CD4-positive, alpha-beta memory T cell (primary cell): ENCODE measurements at regions not wholly inside any gene's neighbourhood (a gene's known extent, or its start where the extent isn't known, plus 50 kb on each side); places are given as distances from the start of the nearest gene placed in this dataset.

ENCODE experiments used
- CTCF ChIA-PET: fragments of 350-600 bp; sonication (Branson Sonifier 250); formaldehyde crosslinking; loops from one replicate; lab custom pipeline; 2021; ENCODE audit warnings: inconsistent platforms; ENCODE audit not compliant: partially characterized antibody; lab: Charles Lee
- POLR2A ChIA-PET: fragments of 350-600 bp; sonication (Branson Sonifier 250); formaldehyde crosslinking; loops from one replicate; lab custom pipeline; 2021; ENCODE audit not compliant: partially characterized antibody; lab: Charles Lee
- DNase-seq, 5 donors: peaks; one replicate each; pipeline versions ENCODE4 v3.0.0 to v3.0.0-alpha.2; 2020 to 2022; ENCODE audit warnings: mixed read lengths in 1 of 5
- H3K27ac ChIP-seq: one replicate; pipeline ENCODE4 v1.7.0; 2013; ENCODE audit warnings: low read depth, low read length
- H3K27me3 ChIP-seq: 2 replicates; pipeline ENCODE4 v1.7.0; 2013; ENCODE audit warnings: mild to moderate bottlenecking, low read length, moderate library complexity; ENCODE audit not compliant: insufficient read depth
- H3K36me3 ChIP-seq: 2 replicates; pipeline ENCODE4 v1.7.0; 2013; ENCODE audit warnings: mild to moderate bottlenecking, low read length, moderate library complexity; ENCODE audit not compliant: insufficient read depth
- H3K4me1 ChIP-seq: 2 replicates; pipeline ENCODE4 v1.7.0; 2013; ENCODE audit warnings: mild to moderate bottlenecking, low read length, moderate library complexity; ENCODE audit not compliant: insufficient read depth
- H3K4me3 ChIP-seq, 2 donors: one replicate each; pipeline ENCODE4 v1.7.0; 2013; ENCODE audit warnings: low read length in 2 of 2, mild to moderate bottlenecking in 1 of 2
- H3K9me3 ChIP-seq, 2 donors: one replicate each; pipeline ENCODE4 v1.7.0; 2013; ENCODE audit warnings: low read length in 2 of 2, control low read depth in 1 of 2; ENCODE audit not compliant: control insufficient read depth in 1 of 2
- H3K27ac Mint-ChIP-seq, 7 donors: one replicate each; pipeline ENCODE4 v1.8.0; 2020 to 2021; ENCODE audit warnings: mixed read lengths in 7 of 7, mild to moderate bottlenecking in 6 of 7, inconsistent platforms in 3 of 7, moderate library complexity in 3 of 7
- H3K27me3 Mint-ChIP-seq, 2 donors: one replicate each; pipeline ENCODE4 v1.8.0; 2020 to 2021; ENCODE audit warnings: mixed read lengths in 2 of 2
- H3K36me3 Mint-ChIP-seq, 2 donors: one replicate each; pipeline ENCODE4 v1.8.0; 2020 to 2021; ENCODE audit warnings: mixed read lengths in 2 of 2, inconsistent platforms in 1 of 2, mild to moderate bottlenecking in 1 of 2
- H3K4me1 Mint-ChIP-seq, 4 donors: one replicate each; pipeline ENCODE4 v1.8.0; 2020 to 2021; ENCODE audit warnings: mixed read lengths in 4 of 4, mild to moderate bottlenecking in 1 of 4
- H3K4me3 Mint-ChIP-seq, 8 donors: one replicate each; pipeline ENCODE4 v1.8.0; 2020 to 2021; ENCODE audit warnings: mixed read lengths in 8 of 8, mild to moderate bottlenecking in 7 of 8, moderate library complexity in 6 of 8, inconsistent platforms in 3 of 8
- H3K9me3 Mint-ChIP-seq, 8 donors: one replicate each; pipeline ENCODE4 v1.8.0; 2020 to 2021; ENCODE audit warnings: mixed read lengths in 8 of 8, mild to moderate bottlenecking in 5 of 8, inconsistent platforms in 3 of 8, moderate library complexity in 1 of 8
- intact Hi-C: fragments of 100-400 bp; cut with micrococcal nuclease; formaldehyde crosslinking; loops from one replicate; pipeline ENCODE4 v1.15.1; 2023

DNA sequence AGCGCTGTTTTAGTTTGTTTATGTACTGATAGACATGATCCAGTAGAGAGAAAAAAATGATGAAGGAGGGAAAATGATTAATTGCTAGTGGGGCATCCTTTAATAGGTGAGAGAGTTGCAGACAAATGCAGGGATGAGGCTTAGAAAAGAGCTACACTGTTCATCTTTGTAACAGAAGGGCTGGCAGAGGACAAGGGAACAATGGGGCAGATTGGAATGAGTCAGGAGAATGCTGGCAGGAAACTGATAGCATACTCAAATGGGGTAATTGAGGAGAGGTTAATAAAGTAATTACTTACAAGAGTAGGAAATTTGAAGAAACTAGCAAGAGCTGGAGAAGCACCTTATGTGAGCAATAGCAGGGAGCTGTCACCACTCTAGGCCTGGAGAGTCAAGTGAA is 170.9 kb downstream of the OXSM start:
- intact Hi-C loops, result no loop called here
- POLR2A ChIA-PET, result no interaction called here

GRCh38 chr3:25962255-25962654 is 172.4 kb downstream of the OXSM start:
- no peaks in the 10 kb centered on the region for H3K36me3 Mint-ChIP-seq
- no peak overlapping the region for H3K27ac Mint-ChIP-seq
- intact Hi-C loops, result no loop called here
- Histone ChIP-seq H3K4me1 (no peaks in the 10 kb centered on the region), H3K27ac (no peak overlapping the region), H3K4me3 (no peak overlapping the region), H3K27me3 (no peaks in the 10 kb centered on the region), H3K9me3 (no peaks in the 10 kb centered on the region), H3K36me3 (no peaks in the 10 kb centered on the region)
- H3K9me3 Mint-ChIP-seq, result no peaks in the 10 kb centered on the region
- no peaks in the 10 kb centered on the region for H3K4me1 Mint-ChIP-seq
- POLR2A ChIA-PET, result no interaction called here
- CTCF ChIA-PET, result interaction anchor here (1.7 kb wide), 1 partner anchor 12 kb away, joined by 4 read pairs; no protein-coding TSS in a partner anchor
- H3K4me3 Mint-ChIP-seq, result no peak overlapping the region
- H3K27me3 Mint-ChIP-seq, result no peaks in the 10 kb centered on the region
- no peak for DNase-seq

More for the DNA sequence above, 170.9 kb downstream of the OXSM start:
- CTCF ChIA-PET, result no interaction called here
- no peaks in the 10 kb centered on the region for H3K4me1 ChIP-seq
- no peaks in the 10 kb centered on the region for H3K36me3 Mint-ChIP-seq
- H3K4me3 ChIP-seq, result no peak overlapping the region
- H3K27me3 Mint-ChIP-seq, result no peaks in the 10 kb centered on the region
- no peaks in the 10 kb centered on the region for H3K36me3 ChIP-seq
- H3K9me3 ChIP-seq, result no peaks in the 10 kb centered on the region
- no peak overlapping the region for H3K27ac Mint-ChIP-seq
- H3K4me1 Mint-ChIP-seq, result no peaks in the 10 kb centered on the region
- DNase-seq, result no peak
- H3K27me3 ChIP-seq, result no peaks in the 10 kb centered on the region
- no peak overlapping the region for H3K27ac ChIP-seq
- no peaks in the 10 kb centered on the region for H3K9me3 Mint-ChIP-seq
- no peak overlapping the region for H3K4me3 Mint-ChIP-seq

DNA sequence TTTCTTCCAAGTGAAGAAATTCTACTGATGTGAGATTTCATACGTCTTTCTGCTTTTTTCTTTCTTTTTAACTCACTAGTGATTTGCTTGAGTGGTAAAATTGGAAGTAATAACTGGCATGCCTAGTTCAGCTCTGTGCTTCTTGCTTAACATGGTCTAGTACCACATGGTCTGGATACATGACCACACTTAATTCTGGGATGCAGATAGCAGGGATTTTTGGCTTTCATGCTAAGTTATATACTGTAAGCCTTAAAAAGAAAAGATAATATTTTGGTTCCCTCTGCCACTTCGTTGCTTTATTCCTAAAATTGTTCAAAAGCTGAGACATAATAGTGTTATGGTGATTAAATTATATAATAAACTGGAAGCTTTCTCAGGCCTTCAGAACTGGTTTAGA is 174.3 kb downstream of the OXSM start:
- Histone ChIP-seq H3K36me3 (no peaks in the 10 kb centered on the region), H3K27me3 (no peaks in the 10 kb centered on the region), H3K4me3 (no peak overlapping the region), H3K4me1 (no peaks in the 10 kb centered on the region), H3K9me3 (no peaks in the 10 kb centered on the region), H3K27ac (no peak overlapping the region)
- ChIA-PET CTCF (no interaction called here), POLR2A (no interaction called here)
- no peaks in the 10 kb centered on the region for H3K27me3 Mint-ChIP-seq
- H3K9me3 Mint-ChIP-seq, result peaks cover 0 to 2% (median 0%) of the 10 kb centered on the region in 8 donors
- H3K27ac Mint-ChIP-seq, result no peak overlapping the region
- DNase-seq, result no peak
- H3K36me3 Mint-ChIP-seq, result no peaks in the 10 kb centered on the region
- H3K4me3 Mint-ChIP-seq, result no peak overlapping the region
- H3K4me1 Mint-ChIP-seq, result no peaks in the 10 kb centered on the region
- intact Hi-C loops, result no loop called here

DNA sequence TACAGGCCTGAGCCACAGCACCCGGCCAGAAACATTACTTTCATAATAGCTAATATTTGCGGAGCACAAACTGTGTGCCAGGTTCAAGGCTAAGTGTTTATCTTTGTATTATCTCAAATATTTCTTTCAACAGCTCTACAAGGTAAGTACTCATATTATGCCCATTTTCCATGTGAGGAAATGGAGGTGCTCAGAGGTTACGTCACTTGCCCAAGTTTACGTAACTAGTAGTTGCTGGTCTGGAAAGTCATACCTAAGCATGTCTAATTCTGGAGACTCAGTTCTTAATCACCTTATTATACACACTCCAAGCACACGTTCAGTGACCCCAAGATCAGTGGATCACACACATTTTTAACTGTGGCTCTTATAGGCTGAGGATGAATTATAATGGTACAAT is 177.5 kb downstream of the OXSM start:
- Histone ChIP-seq H3K9me3 (no peaks in the 10 kb centered on the region), H3K27me3 (no peaks in the 10 kb centered on the region), H3K4me1 (no peaks in the 10 kb centered on the region), H3K4me3 (no peak overlapping the region), H3K36me3 (no peaks in the 10 kb centered on the region), H3K27ac (no peak overlapping the region)
- peaks cover 0 to 5% (median 0%) of the 10 kb centered on the region in 8 donors for H3K9me3 Mint-ChIP-seq
- no peaks in the 10 kb centered on the region for H3K4me1 Mint-ChIP-seq
- H3K36me3 Mint-ChIP-seq, result no peaks in the 10 kb centered on the region
- ChIA-PET CTCF (no interaction called here), POLR2A (no interaction called here)
- no peak overlapping the region for H3K4me3 Mint-ChIP-seq
- H3K27me3 Mint-ChIP-seq, result peaks cover 2% of the 10 kb centered on the region in 2 donors
- H3K27ac Mint-ChIP-seq, result no peak overlapping the region
- intact Hi-C loops, result no loop called here
- DNase-seq, result no peak

DNA sequence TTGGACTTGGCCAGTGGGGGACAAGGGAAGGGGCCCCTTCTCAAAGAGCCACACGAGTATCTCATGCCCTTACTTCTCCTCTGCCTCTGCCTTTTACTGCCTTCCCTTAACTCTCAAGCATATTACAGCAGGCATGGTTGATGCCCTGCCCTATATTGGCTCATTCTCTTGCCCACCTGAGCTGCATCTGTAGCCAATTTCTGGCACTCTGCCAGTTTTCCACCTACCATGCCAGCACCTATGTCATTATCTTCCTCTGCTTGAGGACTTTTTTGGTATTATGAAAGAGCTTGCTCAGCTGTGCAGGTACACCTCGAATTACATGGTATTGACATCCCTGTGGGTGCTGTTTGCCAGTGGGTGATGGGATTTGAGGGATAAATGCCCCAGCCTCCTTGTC is 181.8 kb downstream of the OXSM start:
- no peak overlapping the region for H3K4me3 Mint-ChIP-seq
- H3K36me3 Mint-ChIP-seq, result no peaks in the 10 kb centered on the region
- H3K4me1 Mint-ChIP-seq, result no peaks in the 10 kb centered on the region
- intact Hi-C loops, result no loop called here
- Histone ChIP-seq H3K27me3 (no peaks in the 10 kb centered on the region), H3K27ac (no peak overlapping the region), H3K9me3 (no peaks in the 10 kb centered on the region), H3K4me1 (no peaks in the 10 kb centered on the region), H3K4me3 (no peak overlapping the region), H3K36me3 (no peaks in the 10 kb centered on the region)
- no peak overlapping the region for H3K27ac Mint-ChIP-seq
- no peak for DNase-seq
- H3K27me3 Mint-ChIP-seq, result peaks cover 2 to 3% of the 10 kb centered on the region in 2 donors
- CTCF ChIA-PET, result no interaction called here
- POLR2A ChIA-PET, result no interaction called here
- peaks cover 0 to 5% (median 0%) of the 10 kb centered on the region in 8 donors for H3K9me3 Mint-ChIP-seq

- Histone ChIP-seq H3K9me3 (no peaks in the 10 kb centered on the region), H3K4me3 (no peak overlapping the region), H3K4me1 (no peaks in the 10 kb centered on the region), H3K27me3 (no peaks in the 10 kb centered on the region), H3K27ac (no peak overlapping the region), H3K36me3 (no peaks in the 10 kb centered on the region)
- POLR2A ChIA-PET, result no interaction called here
- H3K4me1 Mint-ChIP-seq, result no peaks in the 10 kb centered on the region
- peaks cover 0 to 5% (median 0%) of the 10 kb centered on the region in 8 donors for H3K9me3 Mint-ChIP-seq
- H3K27ac Mint-ChIP-seq, result no peak overlapping the region
- intact Hi-C loops, result no loop called here
- no peak for DNase-seq
- CTCF ChIA-PET, result no interaction called here
- no peaks in the 10 kb centered on the region for H3K36me3 Mint-ChIP-seq
- H3K27me3 Mint-ChIP-seq, result peaks cover 2 to 3% of the 10 kb centered on the region in 2 donors
- no peak overlapping the region for H3K4me3 Mint-ChIP-seq
Observed at GRCh38 chr3:25973122-25973521, 183.2 kb downstream of the OXSM start.

- Mint-ChIP-seq H3K9me3 (peaks cover 0 to 5% (median 0%) of the 10 kb centered on the region in 8 donors), H3K4me3 (no peak overlapping the region), H3K27me3 (no peaks in the 10 kb centered on the region), H3K4me1 (no peaks in the 10 kb centered on the region), H3K36me3 (no peaks in the 10 kb centered on the region), H3K27ac (no peak overlapping the region)
- Histone ChIP-seq H3K9me3 (no peaks in the 10 kb centered on the region), H3K27me3 (no peaks in the 10 kb centered on the region), H3K4me3 (no peak overlapping the region), H3K36me3 (no peaks in the 10 kb centered on the region), H3K27ac (no peak overlapping the region), H3K4me1 (no peaks in the 10 kb centered on the region)
- DNase-seq, result no peak
- intact Hi-C loops, result no loop called here
- CTCF ChIA-PET, result interaction anchor here (1.4 kb wide), 1 partner anchor 13 kb away, joined by 4 read pairs; no protein-coding TSS in a partner anchor
- POLR2A ChIA-PET, result no interaction called here
Observed at GRCh38 chr3:25982756-25983155, 192.9 kb downstream of the OXSM start.

DNA sequence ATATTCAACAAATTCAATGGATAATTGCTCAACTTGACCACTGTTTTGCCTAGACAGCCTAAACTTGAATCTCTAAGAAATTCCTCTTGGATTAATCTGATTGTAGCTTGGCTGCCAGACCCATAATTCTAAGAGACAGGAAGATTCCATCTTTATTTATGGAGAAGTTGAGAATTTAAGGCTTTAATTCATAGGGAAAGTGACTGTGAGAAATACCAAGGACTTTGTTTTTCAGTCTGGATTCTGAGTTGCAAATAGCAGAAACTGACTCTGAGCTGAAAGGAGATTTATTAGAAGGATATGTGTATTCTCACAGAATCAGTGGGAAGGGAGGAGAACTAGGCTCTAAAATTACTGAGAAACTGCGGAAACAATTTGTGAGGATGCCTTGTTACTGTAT is 195.7 kb downstream of the OXSM start:
- H3K27me3 Mint-ChIP-seq, result no peaks in the 10 kb centered on the region
- Histone ChIP-seq H3K4me1 (no peaks in the 10 kb centered on the region), H3K27ac (no peak overlapping the region), H3K36me3 (no peaks in the 10 kb centered on the region), H3K4me3 (no peak overlapping the region), H3K9me3 (no peaks in the 10 kb centered on the region), H3K27me3 (no peaks in the 10 kb centered on the region)
- no peaks in the 10 kb centered on the region for H3K4me1 Mint-ChIP-seq
- H3K36me3 Mint-ChIP-seq, result no peaks in the 10 kb centered on the region
- no peak overlapping the region for H3K27ac Mint-ChIP-seq
- CTCF ChIA-PET, result interaction anchor here (0.7 kb wide), 1 partner anchor 17 kb away, joined by 3 read pairs; no protein-coding TSS in a partner anchor
- no peak overlapping the region for H3K4me3 Mint-ChIP-seq
- DNase-seq, result no peak
- intact Hi-C loops, result no loop called here
- POLR2A ChIA-PET, result no interaction called here
- H3K9me3 Mint-ChIP-seq, result peaks cover 0 to 8% (median 5%) of the 10 kb centered on the region in 8 donors
